H1 (cell line): ENCODE measurements at regions not wholly inside any gene's neighbourhood (a gene's known extent, or its start where the extent isn't known, plus 50 kb on each side); places are given as distances from the start of the nearest gene placed in this dataset.

Experiments used
- CTCF ChIA-PET: fragments of 300-600 bp; sonication (Branson Sonifier 250); formaldehyde crosslinking; loops from one replicate; lab custom pipeline; 2021; ENCODE audit not compliant: partially characterized antibody; lab: Charles Lee
- POLR2A ChIA-PET: fragments of 300-600 bp; sonication (Branson Sonifier 250); formaldehyde crosslinking; loops from one replicate; lab custom pipeline; 2021; ENCODE audit warnings: inconsistent platforms; ENCODE audit not compliant: partially characterized antibody; lab: Charles Lee
- DNase-seq, 2 experiments: peaks; one replicate each; pipeline versions ENCODE4 v3.0.0 to v3.0.0-alpha.2; 2010 to 2022; ENCODE audit warnings: low spot score in 2 of 2, low read depth in 1 of 2, mixed read lengths in 1 of 2
- FAIRE-seq: peaks from 2 replicates; lab custom pipeline; 2011; peaks lifted over from hg19 to GRCh38; lab: Jason Lieb, UNC
- H2AFZ ChIP-seq: 2 replicates; pipeline ENCODE4 v1.8.1; 2012; ENCODE audit warnings: low read length, inconsistent platforms
- H2AK5ac ChIP-seq: 2 replicates; pipeline ENCODE4 v1.6.1; 2013; ENCODE audit warnings: low read depth, low read length
- H2BK120ac ChIP-seq: replicated peaks from 2 replicates; pipeline ENCODE3; 2013; ENCODE audit warnings: low read depth, low read length, inconsistent platforms
- H2BK12ac ChIP-seq: 2 replicates; pipeline ENCODE4 v1.6.1; 2013; ENCODE audit warnings: low read depth, low read length
- H2BK15ac ChIP-seq: 2 replicates; pipeline ENCODE4 v1.6.1; 2013; ENCODE audit warnings: low read length
- H2BK20ac ChIP-seq: 2 replicates; pipeline ENCODE4 v1.6.1; 2013; ENCODE audit warnings: low read length
- H2BK5ac ChIP-seq: 2 replicates; pipeline ENCODE4 v1.6.1; 2013; ENCODE audit warnings: low read depth, low read length
- H3K14ac ChIP-seq: 2 replicates; pipeline ENCODE4 v1.6.1; 2013; ENCODE audit warnings: inconsistent platforms; ENCODE audit not compliant: insufficient read length
- H3K18ac ChIP-seq: 2 replicates; pipeline ENCODE4 v1.6.1; 2013; ENCODE audit warnings: low read length; ENCODE audit errors: extremely low read depth
- H3K23ac ChIP-seq: 2 replicates; pipeline ENCODE4 v1.6.1; 2013; ENCODE audit warnings: inconsistent platforms; ENCODE audit not compliant: insufficient read length
- H3K23me2 ChIP-seq: 2 replicates; pipeline ENCODE4 v1.6.1; 2013; ENCODE audit warnings: low read depth, low read length
- H3K27ac ChIP-seq: 2 replicates; pipeline ENCODE4 v1.6.1; 2011; ENCODE audit warnings: low read depth, low read length, inconsistent platforms
- H3K27me3 ChIP-seq, 4 experiments: replicated peaks in 1 of 4; 1 replicate in 1 of 4; 2 replicates in 3 of 4; pipeline versions ENCODE4 v1.6.1 to v1.8.1; 2011 to 2013; ENCODE audit warnings: low read length in 3 of 4, mild to moderate bottlenecking in 3 of 4, inconsistent platforms in 2 of 4, mixed read lengths in 2 of 4, moderate library complexity in 1 of 4; ENCODE audit not compliant: control insufficient read depth in 3 of 4, insufficient read depth in 3 of 4; ENCODE audit errors: extremely low read depth in 1 of 4
- H3K36me3 ChIP-seq, 4 experiments: 2 replicates each; pipeline versions ENCODE4 v1.6.1 to v1.8.1; 2011 to 2013; ENCODE audit warnings: mild to moderate bottlenecking in 4 of 4, low read length in 3 of 4, moderate library complexity in 2 of 4, control low read depth in 1 of 4, inconsistent platforms in 1 of 4; ENCODE audit not compliant: insufficient read depth in 4 of 4, control insufficient read depth in 2 of 4
- H3K4ac ChIP-seq: replicated peaks from 2 replicates; pipeline ENCODE3; 2013; ENCODE audit warnings: low read length, low read depth, mixed read lengths, inconsistent platforms; ENCODE audit not compliant: insufficient read length
- H3K4me1 ChIP-seq, 4 experiments: replicated peaks in 1 of 4; 1 replicate in 1 of 4; 2 replicates in 3 of 4; pipeline versions ENCODE4 v1.6.1 to v1.8.1; 2011 to 2013; ENCODE audit warnings: low read length in 3 of 4, inconsistent platforms in 2 of 4, mixed read lengths in 1 of 4; ENCODE audit not compliant: insufficient read depth in 4 of 4, control insufficient read depth in 3 of 4
- H3K4me2 ChIP-seq, 2 experiments: 2 replicates each; pipeline versions ENCODE4 v1.6.1 to v1.8.1; 2011 to 2013; ENCODE audit warnings: low read depth in 2 of 2, low read length in 2 of 2, control low read depth in 1 of 2, inconsistent platforms in 1 of 2, mild to moderate bottlenecking in 1 of 2; ENCODE audit not compliant: insufficient read depth in 1 of 2
- H3K4me3 ChIP-seq, 4 experiments: fragments of 200-600, 300-600 bp in 1 of 4; sonication (generic), shearing (Covaris generic), sonication (Bioruptor Twin) in 1 of 4; 2 replicates each; pipeline versions ENCODE4 v1.5.1 to v1.8.1; 2011 to 2016; ENCODE audit warnings: low read length in 4 of 4, low read depth in 3 of 4, control low read depth in 2 of 4, inconsistent platforms in 2 of 4, mild to moderate bottlenecking in 2 of 4, mixed read lengths in 1 of 4, moderate library complexity in 1 of 4; ENCODE audit not compliant: insufficient read depth in 2 of 4; ENCODE audit errors: extremely low read depth in 1 of 4
- H3K56ac ChIP-seq: replicated peaks from 2 replicates; pipeline ENCODE3; 2013; ENCODE audit warnings: low read depth, mild to moderate bottlenecking, mixed read lengths, low read length, inconsistent platforms; ENCODE audit not compliant: insufficient read length
- H3K79me1 ChIP-seq: 2 replicates; pipeline ENCODE4 v1.6.1; 2013; ENCODE audit warnings: low read depth, low read length, control low read depth
- H3K79me2 ChIP-seq, 2 experiments: 2 replicates each; pipeline versions ENCODE4 v1.6.1 to v1.8.1; 2012 to 2013; ENCODE audit warnings: low read length in 2 of 2, mild to moderate bottlenecking in 2 of 2, inconsistent platforms in 1 of 2; ENCODE audit not compliant: insufficient read depth in 2 of 2, control insufficient read depth in 1 of 2
- H3K9ac ChIP-seq, 4 experiments: replicated peaks in 1 of 4; 1 replicate in 1 of 4; 2 replicates in 3 of 4; pipeline versions ENCODE4 v1.6.1 to v1.8.1; 2011 to 2013; ENCODE audit warnings: low read depth in 3 of 4, low read length in 3 of 4, control low read depth in 2 of 4, mild to moderate bottlenecking in 2 of 4, moderate library complexity in 2 of 4, inconsistent platforms in 1 of 4; ENCODE audit errors: extremely low read depth in 1 of 4
- H3K9me3 ChIP-seq, 2 experiments: 2 replicates each; pipeline versions ENCODE4 v1.6.1 to v1.8.1; 2012 to 2013; ENCODE audit warnings: mild to moderate bottlenecking in 2 of 2, moderate library complexity in 2 of 2, control low read depth in 1 of 2, inconsistent platforms in 1 of 2, low read depth in 1 of 2, low read length in 1 of 2, mixed read lengths in 1 of 2; ENCODE audit not compliant: insufficient read depth in 2 of 2
- H4K20me1 ChIP-seq, 2 experiments: replicated peaks in 1 of 2; 2 replicates each; pipeline versions ENCODE3 to v1.8.1; 2011 to 2013; ENCODE audit warnings: inconsistent platforms in 2 of 2, low read length in 2 of 2, mild to moderate bottlenecking in 1 of 2; ENCODE audit not compliant: insufficient read depth in 2 of 2, control insufficient read depth in 1 of 2
- H4K5ac ChIP-seq: 2 replicates; pipeline ENCODE4 v1.6.1; 2013; ENCODE audit warnings: low read length, low read depth, mixed read lengths, inconsistent platforms; ENCODE audit not compliant: insufficient read length
- H4K8ac ChIP-seq: 2 replicates; pipeline ENCODE4 v1.8.0; 2013; ENCODE audit warnings: mild to moderate bottlenecking, moderate library complexity, low read length, inconsistent platforms; ENCODE audit not compliant: insufficient read depth; ENCODE audit errors: extremely low read depth
- H4K91ac ChIP-seq: replicated peaks from 2 replicates; pipeline ENCODE3; 2013; ENCODE audit warnings: low read length, mixed read lengths, inconsistent platforms; ENCODE audit not compliant: insufficient read length
- ATF2 ChIP-seq: IDR thresholded peaks from 2 replicates; pipeline ENCODE4 v1.6.1; 2012; ENCODE audit warnings: low read length, inconsistent platforms
- CBX5 ChIP-seq: fragments of 300-800, 300-1000 bp; sonication (generic); IDR thresholded peaks from 2 replicates; pipeline ENCODE4 v1.7.1; 2016; ENCODE audit warnings: antibody characterized with exemption, low read length, low read depth
- E2F6 ChIP-seq: IDR thresholded peaks from 2 replicates; pipeline ENCODE4 v1.6.1; 2012; ENCODE audit warnings: inconsistent platforms
- GTF2F1 ChIP-seq: IDR thresholded peaks from 2 replicates; pipeline ENCODE4 v1.6.1; 2012; ENCODE audit warnings: low read depth, low read length, improper control_type of control experiment, borderline replicate concordance
- HDAC6 ChIP-seq: IDR thresholded peaks from one replicate; pipeline ENCODE4 v1.7.1; 2012; ENCODE audit warnings: low read depth, mild to moderate bottlenecking, inconsistent platforms, low read length, moderate library complexity
- KDM1A ChIP-seq: fragments of 200-600, 300-600 bp; sonication (generic); IDR thresholded peaks from 2 replicates; pipeline ENCODE4 v1.7.1; 2016; ENCODE audit warnings: mild to moderate bottlenecking, low read length, borderline replicate concordance
- POLR2AphosphoS5 ChIP-seq: IDR thresholded peaks from 2 replicates; pipeline ENCODE4 v1.6.1; 2011; ENCODE audit warnings: low read depth, low read length
- POU5F1 ChIP-seq: IDR thresholded peaks from 2 replicates; pipeline ENCODE4 v1.6.1; 2011; ENCODE audit warnings: low read depth, mild to moderate bottlenecking, low read length, moderate library complexity
- SUZ12 ChIP-seq: fragments of 200-600 bp; sonication (generic); IDR thresholded peaks from 2 replicates; pipeline ENCODE4 v1.6.1; 2012; ENCODE audit warnings: mild to moderate bottlenecking, inconsistent platforms, low read length, moderate library complexity, mixed read lengths
- WGBS, 2 experiments: shearing (Covaris generic) in 1 of 2; methylation state at CpG; one replicate each; pipeline versions ENCODE4 v1.1.6 to v1.1.7; 2013 to 2015; ENCODE audit warnings: low lambda C conversion rate in 2 of 2, mixed read lengths in 2 of 2, inconsistent platforms in 1 of 2, low coverage in 1 of 2, missing lambda C conversion rate in 1 of 2; ENCODE audit not compliant: insufficient replicate concordance in 2 of 2, insufficient coverage in 1 of 2, insufficient read length in 1 of 2; ENCODE audit errors: extremely low coverage in 1 of 2, missing lambda C conversion rate in 1 of 2; 5-methylcytosine and 5-hydroxymethylcytosine counted together
- TF ChIP-seq, protein P1 (sequence below), 3 experiments: IDR thresholded peaks; 1 replicate in 2 of 3; 2 replicates in 1 of 3; pipeline versions ENCODE4 v1.5.1 to v1.6.1; 2011; ENCODE audit warnings: low read length in 3 of 3, mild to moderate bottlenecking in 3 of 3, inconsistent platforms in 2 of 3, low read depth in 1 of 3, moderate library complexity in 1 of 3; ENCODE audit not compliant: insufficient read depth in 1 of 3; ENCODE audit errors: control extremely low read depth in 1 of 3

- H2AK5ac ChIP-seq, result no peak overlapping the region
- no peak for FAIRE-seq
- H2BK15ac ChIP-seq, result no peak overlapping the region
- H3K18ac ChIP-seq, result no peak overlapping the region
- H3K14ac ChIP-seq, result no peak overlapping the region
- H2BK12ac ChIP-seq, result no peak overlapping the region
- ChIA-PET CTCF (interaction anchor here (0.6 to 2.1 kb wide), 2 partner anchors 14 to 31 kb away, joined by 5 to 7 read pairs; no protein-coding TSS in a partner anchor), POLR2A (no interaction called here)
- no peak overlapping the region for H3K4ac ChIP-seq
- no peak overlapping the region for H2BK20ac ChIP-seq
- H3K9ac ChIP-seq, result no peak overlapping the region
- no peak overlapping the region for H2BK120ac ChIP-seq
- H3K36me3 ChIP-seq, result no peaks in the 10 kb centered on the region
- no peak overlapping the region for H3K4me2 ChIP-seq
- no peak overlapping the region for H3K23ac ChIP-seq
- no peak overlapping the region for H3K27ac ChIP-seq
- no peaks in the 10 kb centered on the region for H3K4me1 ChIP-seq
- no peak overlapping the region for H4K8ac ChIP-seq
- no peaks in the 10 kb centered on the region for H3K79me2 ChIP-seq
- H4K91ac ChIP-seq, result no peak overlapping the region
- H3K23me2 ChIP-seq, result no peaks in the 10 kb centered on the region
- no peak for DNase-seq
- H4K20me1 ChIP-seq, result no peaks in the 10 kb centered on the region
- peak overlapping the region; percentile 95; the same call in 1 of the 2 replicates for H2AFZ ChIP-seq
- no peak overlapping the region for H4K5ac ChIP-seq
- WGBS, 2 experiments, result 86% methylated on average over 5 of the region's 5 CpGs; no CpG with 5 or more reads in 1 of the 2 experiments
- no peak overlapping the region for H3K4me3 ChIP-seq
- H3K9me3 ChIP-seq, result no peaks in the 10 kb centered on the region
- no peaks in the 10 kb centered on the region for H3K27me3 ChIP-seq
- H3K56ac ChIP-seq, result no peak overlapping the region
- H2BK5ac ChIP-seq, result no peak overlapping the region
- H3K79me1 ChIP-seq, result no peaks in the 10 kb centered on the region
- TF ChIP-seq ATF2, result no peak
- TF ChIP-seq, protein P1, sequence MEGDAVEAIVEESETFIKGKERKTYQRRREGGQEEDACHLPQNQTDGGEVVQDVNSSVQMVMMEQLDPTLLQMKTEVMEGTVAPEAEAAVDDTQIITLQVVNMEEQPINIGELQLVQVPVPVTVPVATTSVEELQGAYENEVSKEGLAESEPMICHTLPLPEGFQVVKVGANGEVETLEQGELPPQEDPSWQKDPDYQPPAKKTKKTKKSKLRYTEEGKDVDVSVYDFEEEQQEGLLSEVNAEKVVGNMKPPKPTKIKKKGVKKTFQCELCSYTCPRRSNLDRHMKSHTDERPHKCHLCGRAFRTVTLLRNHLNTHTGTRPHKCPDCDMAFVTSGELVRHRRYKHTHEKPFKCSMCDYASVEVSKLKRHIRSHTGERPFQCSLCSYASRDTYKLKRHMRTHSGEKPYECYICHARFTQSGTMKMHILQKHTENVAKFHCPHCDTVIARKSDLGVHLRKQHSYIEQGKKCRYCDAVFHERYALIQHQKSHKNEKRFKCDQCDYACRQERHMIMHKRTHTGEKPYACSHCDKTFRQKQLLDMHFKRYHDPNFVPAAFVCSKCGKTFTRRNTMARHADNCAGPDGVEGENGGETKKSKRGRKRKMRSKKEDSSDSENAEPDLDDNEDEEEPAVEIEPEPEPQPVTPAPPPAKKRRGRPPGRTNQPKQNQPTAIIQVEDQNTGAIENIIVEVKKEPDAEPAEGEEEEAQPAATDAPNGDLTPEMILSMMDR (IDR thresholded peaks at IDR 0.05; ENCODE audit: control extremely low read depth in 1 of 3, insufficient read depth in 1 of 3, low read depth in 1 of 3, low read length in 3 of 3), result no peak
- TF ChIP-seq GTF2F1, result no peak
- TF ChIP-seq POU5F1, result no peak
- no peak for TF ChIP-seq KDM1A
- no peak for TF ChIP-seq POLR2AphosphoS5
- TF ChIP-seq SUZ12, result no peak
- no peak for TF ChIP-seq HDAC6
- TF ChIP-seq E2F6, result no peak
- TF ChIP-seq CBX5, result no peak
Observed at GRCh38 chr1:90334137-90334536, 339.2 kb downstream of the ZNF326 start.
